Raji (cell line): ENCODE measurements at regions not wholly inside any gene's neighbourhood (a gene's known extent, or its start where the extent isn't known, plus 50 kb on each side); places are given as distances from the start of the nearest gene placed in this dataset.

ENCODE experiments used
- POLR2A ChIP-seq: IDR thresholded peaks from 2 replicates; pipeline ENCODE4 v1.6.1; 2011; ENCODE audit warnings: low read depth, low read length, control low read depth; ENCODE audit not compliant: insufficient read depth

- no peak for TF ChIP-seq POLR2A
Measured at GRCh38 chr7:47170516-47170915, 411.4 kb downstream of the TNS3 start.

- no peak for TF ChIP-seq POLR2A
Measured at GRCh38 chr7:47154791-47155190, 427.1 kb downstream of the TNS3 start.

GRCh38 chr7:47153576-47153975, 428.3 kb downstream of the TNS3 start:
- peak; percentile 40; the same call in 1 of the 2 replicates for TF ChIP-seq POLR2A

- TF ChIP-seq POLR2A: no peak
Measured at GRCh38 chr7:47153058-47153457, 428.9 kb downstream of the TNS3 start.

GRCh38 chr7:47152307-47152706, 429.6 kb downstream of the TNS3 start:
- no peak for TF ChIP-seq POLR2A

- TF ChIP-seq POLR2A: no peak
Measured at GRCh38 chr7:47150497-47151260, 431.2 kb downstream of the TNS3 start.

- TF ChIP-seq POLR2A: no peak
Measured at GRCh38 chr7:47149971-47150370, 431.9 kb downstream of the TNS3 start.

GRCh38 chr7:47149208-47149839, 432.6 kb downstream of the TNS3 start:
- TF ChIP-seq POLR2A: peak; percentile 35; the same call in 1 of the 2 replicates

GRCh38 chr7:47148536-47149207, 433.2 kb downstream of the TNS3 start:
- no peak for TF ChIP-seq POLR2A

- no peak for TF ChIP-seq POLR2A
Measured at GRCh38 chr7:47147213-47147631, 434.7 kb downstream of the TNS3 start.

- TF ChIP-seq POLR2A: no peak
Measured at GRCh38 chr7:47145982-47146381, 435.9 kb downstream of the TNS3 start.

GRCh38 chr7:47145186-47145725, 436.7 kb downstream of the TNS3 start:
- TF ChIP-seq POLR2A: no peak

- no peak for TF ChIP-seq POLR2A
Measured at GRCh38 chr7:47143339-47143738, 438.6 kb downstream of the TNS3 start.

GRCh38 chr7:47142867-47143175, 439.1 kb downstream of the TNS3 start:
- no peak for TF ChIP-seq POLR2A

GRCh38 chr7:47142169-47142866, 439.6 kb downstream of the TNS3 start:
- no peak for TF ChIP-seq POLR2A

- no peak for TF ChIP-seq POLR2A
Measured at GRCh38 chr7:47132471-47132870, 449.4 kb downstream of the TNS3 start.

GRCh38 chr7:47128700-47129099, 453.2 kb downstream of the TNS3 start:
- no peak for TF ChIP-seq POLR2A
